ENCODE measurements at regions not wholly inside any gene's neighbourhood (a gene's known extent, or its start where the extent isn't known, plus 50 kb on each side); places are given as distances from the start of the nearest gene placed in this dataset.

DNA sequence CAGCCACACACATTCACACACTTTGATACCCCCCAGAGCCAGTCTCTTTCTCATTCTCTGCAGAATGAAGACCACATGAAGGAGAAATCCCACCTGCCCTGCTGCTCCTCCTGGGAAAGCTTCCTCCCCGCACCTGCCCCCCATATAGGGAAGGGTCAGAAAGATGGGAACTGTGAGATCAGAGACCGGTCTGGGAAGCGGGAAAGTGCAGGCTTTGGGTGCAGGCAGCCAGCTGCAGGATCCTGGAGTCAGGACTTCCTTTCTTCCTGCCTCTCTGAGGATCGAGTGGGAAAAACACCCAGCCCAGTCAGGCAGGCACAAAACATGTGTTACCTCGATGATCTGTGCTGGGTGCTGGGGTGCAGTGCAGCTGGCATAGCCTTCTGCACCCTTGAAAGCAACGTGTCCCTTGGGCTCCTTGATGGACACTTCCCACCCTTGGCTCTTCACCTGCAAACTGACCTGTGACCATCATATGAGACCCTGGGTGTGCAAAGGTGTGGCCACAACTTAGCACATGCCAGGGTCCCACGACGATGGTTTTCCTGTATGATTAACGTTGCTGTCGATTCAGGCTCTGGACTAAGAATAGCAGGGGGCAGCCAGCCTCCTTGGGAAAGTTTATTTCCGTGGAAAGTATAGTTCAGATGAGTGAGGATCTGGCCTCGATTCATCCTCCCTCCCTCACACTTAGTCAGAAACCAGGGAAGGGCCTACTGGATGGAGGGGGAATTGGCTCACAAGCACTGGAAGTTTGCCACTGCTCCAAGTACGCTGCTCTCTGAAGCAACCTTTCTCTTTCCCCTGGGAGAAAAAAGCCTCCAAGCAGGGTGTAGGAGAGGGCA lies 105.4 kb upstream of the MED13L start:
- Histone ChIP-seq H3K4me1 (peaks cover 9 to 18% (median 15%) of the 10 kb centered on the region in 4 donors), H3K27ac (peak overlapping the region in 1 of 4 donors; percentile 32), H3K36me3 (no peaks in the 10 kb centered on the region), H3K27me3 (no peaks in the 10 kb centered on the region), H3K4me3 (no peak overlapping the region), H3K9me3 (no peaks in the 10 kb centered on the region)
- peak; percentile 59 to 77 for ATAC-seq (ENCODE audit: low FRiP score in 2 of 2)
- DNase-seq: peak in 1 of 2 donors; percentile 54
- 40 to 45% methylated on average over 8 to 13 of the region's 13 CpGs for WGBS, 2 donors
- TF ChIP-seq CTCF (IDR thresholded peaks at IDR 0.05) (peak in 1 of 6 experiments; percentile 11), EP300 (IDR thresholded peaks at IDR 0.05) (no peak), POLR2A (IDR thresholded peaks at IDR 0.05) (no peak), POLR2AphosphoS5 (IDR thresholded peaks at IDR 0.05) (peak; percentile 36)

GRCh38 chr12:116384175-116384574 lies 106.7 kb upstream of the MED13L start:
- no peak overlapping the region for H3K27ac ChIP-seq
- no peak overlapping the region for H3K4me3 ChIP-seq
- peaks cover 9 to 18% (median 16%) of the 10 kb centered on the region in 4 donors for H3K4me1 ChIP-seq
- 85 to 94% methylated on average over 5 of the region's 5 CpGs for WGBS, 2 donors
- DNase-seq: no peak
- TF ChIP-seq POLR2A (IDR thresholded peaks at IDR 0.05) (no peak), CTCF (IDR thresholded peaks at IDR 0.05) (no peak), POLR2AphosphoS5 (IDR thresholded peaks at IDR 0.05) (no peak), EP300 (IDR thresholded peaks at IDR 0.05) (no peak)
- H3K9me3 ChIP-seq: no peaks in the 10 kb centered on the region
- no peaks in the 10 kb centered on the region for H3K36me3 ChIP-seq
- no peak for ATAC-seq (ENCODE audit: low FRiP score in 2 of 2)
- no peaks in the 10 kb centered on the region for H3K27me3 ChIP-seq

GRCh38 chr12:116384691-116385485 lies 107.4 kb upstream of the MED13L start:
- peaks cover 9 to 18% (median 16%) of the 10 kb centered on the region in 4 donors for H3K4me1 ChIP-seq
- no peaks in the 10 kb centered on the region for H3K27me3 ChIP-seq
- WGBS, 2 donors: 53 to 62% methylated on average over 6 to 7 of the region's 7 CpGs
- no peaks in the 10 kb centered on the region for H3K36me3 ChIP-seq
- peak in 1 of 2 donors; percentile 45 for ATAC-seq (ENCODE audit: low FRiP score in 2 of 2)
- peak in 1 of 2 donors; percentile 31 for DNase-seq
- no peak overlapping the region for H3K4me3 ChIP-seq
- TF ChIP-seq POLR2A (IDR thresholded peaks at IDR 0.05) (no peak), POLR2AphosphoS5 (IDR thresholded peaks at IDR 0.05) (no peak), CTCF (IDR thresholded peaks at IDR 0.05) (no peak), EP300 (IDR thresholded peaks at IDR 0.05) (no peak)
- H3K27ac ChIP-seq: no peak overlapping the region
- no peaks in the 10 kb centered on the region for H3K9me3 ChIP-seq

DNA sequence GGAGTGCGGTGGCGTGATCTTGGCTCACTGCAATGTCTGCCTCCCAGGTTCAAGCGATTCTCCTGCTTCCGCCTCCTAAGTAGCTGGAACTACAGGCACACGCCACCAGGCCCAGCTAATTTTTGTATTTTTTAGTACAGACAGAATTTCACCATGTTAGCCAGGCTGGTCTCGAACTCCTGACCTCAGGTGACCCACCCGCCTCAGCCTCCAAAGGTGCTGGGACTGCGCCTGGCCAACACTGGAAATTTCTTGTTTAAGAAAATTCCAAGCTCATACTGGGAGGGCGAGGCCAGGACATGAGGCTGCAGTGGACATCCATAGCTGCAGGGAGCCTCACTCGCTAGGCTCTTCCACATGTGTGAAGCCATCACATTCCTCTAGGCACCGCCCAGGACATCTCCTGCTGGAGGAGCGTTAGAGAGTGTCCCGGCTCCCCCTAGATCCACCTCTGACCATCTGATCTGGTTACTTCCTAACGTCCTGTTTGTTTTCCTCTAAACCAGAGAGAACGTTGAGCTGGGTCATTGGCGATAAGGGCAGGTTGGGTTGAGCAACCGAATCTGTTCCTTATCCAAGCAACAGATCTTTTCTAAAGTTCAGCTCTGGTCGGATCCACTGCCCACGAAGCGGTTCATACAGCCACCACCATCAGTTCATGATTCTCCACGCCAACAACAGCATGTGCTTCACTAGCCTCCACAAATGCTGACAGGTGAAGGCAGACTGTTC lies 108.2 kb upstream of the MED13L start:
- no peak for DNase-seq
- H3K4me1 ChIP-seq: peaks cover 9 to 18% (median 16%) of the 10 kb centered on the region in 4 donors
- H3K9me3 ChIP-seq: no peaks in the 10 kb centered on the region
- H3K27ac ChIP-seq: no peak overlapping the region
- no peak for TF ChIP-seq POLR2A (IDR thresholded peaks at IDR 0.05)
- no peak for TF ChIP-seq CTCF (IDR thresholded peaks at IDR 0.05)
- TF ChIP-seq EP300 (IDR thresholded peaks at IDR 0.05): no peak
- TF ChIP-seq POLR2AphosphoS5 (IDR thresholded peaks at IDR 0.05): no peak
- 65 to 77% methylated on average over 20 to 21 of the region's 21 CpGs for WGBS, 2 donors
- ATAC-seq (ENCODE audit: low FRiP score in 2 of 2): no peak
- no peak overlapping the region for H3K4me3 ChIP-seq
- H3K27me3 ChIP-seq: no peaks in the 10 kb centered on the region
- H3K36me3 ChIP-seq: no peaks in the 10 kb centered on the region

All from upper lobe of left lung (tissue), 6 donors.